ENCODE measurements at regions not wholly inside any gene's neighbourhood (a gene's known extent, or its start where the extent isn't known, plus 50 kb on each side); places are given as distances from the start of the nearest gene placed in this dataset.

DNA sequence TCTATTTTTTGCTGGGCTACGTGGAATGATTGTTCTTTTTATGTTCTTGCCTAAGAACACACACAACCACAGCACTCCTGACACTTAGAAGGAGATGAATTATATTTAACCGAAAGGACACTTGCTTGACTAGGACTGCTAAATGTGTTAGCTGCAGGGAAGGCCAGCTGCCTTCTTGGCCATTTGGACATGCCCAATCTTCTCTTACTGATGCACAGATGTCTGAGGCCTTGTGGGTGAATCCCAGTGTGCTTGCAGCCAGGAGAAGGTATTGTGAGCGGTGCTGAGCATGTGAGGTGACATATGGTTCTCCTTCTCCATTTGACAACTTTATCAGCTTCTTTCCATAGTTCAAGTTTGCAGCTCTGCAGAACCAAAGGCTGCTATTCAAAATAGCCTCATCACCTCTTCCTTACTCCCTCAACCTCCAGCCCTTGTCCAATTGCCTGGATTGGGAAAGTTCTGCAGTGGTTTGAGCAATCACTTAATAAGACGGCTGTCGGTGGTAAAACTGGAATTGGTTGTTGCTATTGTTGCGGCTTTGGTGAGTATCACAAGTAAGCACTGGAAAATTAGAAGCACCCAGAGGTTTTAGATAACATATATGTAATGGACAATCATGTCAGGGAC lies 1113.3 kb downstream of the TSN start:
- no peak for DNase-seq (ENCODE audit: low read depth in 4 of 4, low spot score in 3 of 4)

DNA sequence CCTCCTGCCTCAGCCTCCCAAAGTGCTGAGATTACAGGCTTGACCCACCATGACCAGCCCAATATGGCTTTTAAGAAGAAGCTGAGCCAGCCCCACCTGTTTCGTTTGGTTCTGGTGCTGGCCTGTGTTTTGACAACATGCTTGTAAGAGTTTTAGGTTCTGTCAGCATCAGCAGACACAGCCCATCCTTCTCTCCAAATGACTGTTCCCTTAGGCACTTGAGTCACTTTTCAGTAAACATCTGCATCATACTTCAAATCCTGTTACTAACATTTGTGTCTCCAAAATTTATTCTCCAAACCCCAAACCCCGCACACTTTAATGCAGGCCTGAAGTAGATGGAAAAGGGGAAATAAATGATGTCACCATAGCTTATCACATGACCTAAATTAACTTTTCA lies 1118.5 kb downstream of the TSN start:
- no peak for DNase-seq (ENCODE audit: low read depth in 4 of 4, low spot score in 3 of 4)

DNA sequence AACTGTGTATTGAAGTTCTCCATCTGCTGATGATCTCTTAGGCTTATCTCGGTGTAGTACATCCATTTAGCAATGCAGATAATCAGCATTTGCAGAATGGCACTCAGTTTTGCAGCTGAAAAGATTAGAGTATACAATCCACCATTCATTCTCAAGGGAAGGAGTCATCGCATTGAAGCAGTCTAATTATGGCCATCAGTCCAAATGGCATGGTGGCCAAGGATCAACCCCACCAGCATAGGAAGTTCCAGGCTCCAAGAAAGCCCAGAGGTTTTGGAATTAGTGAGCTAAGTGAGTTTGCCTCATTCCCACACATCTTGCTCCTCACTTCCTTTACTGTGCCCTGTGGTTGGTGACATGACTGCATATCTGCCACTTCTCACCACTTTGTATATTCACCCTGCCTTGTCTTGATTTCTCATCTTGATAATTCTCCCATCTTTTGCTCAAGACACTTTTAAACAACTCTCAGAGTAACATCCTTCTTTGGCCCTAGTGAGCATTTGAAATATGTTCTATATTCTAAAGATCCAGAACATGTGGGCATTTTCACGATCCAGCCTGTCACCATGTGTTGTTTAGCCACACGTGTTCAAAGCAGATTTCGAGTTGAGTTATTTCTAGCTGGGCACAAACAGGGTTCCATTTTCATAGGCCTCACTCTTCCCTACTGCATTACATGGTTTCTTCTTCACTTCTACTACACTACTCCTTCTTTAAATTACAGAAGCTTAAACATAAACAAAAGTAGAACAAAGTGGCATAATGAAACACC lies 1119.8 kb downstream of the TSN start:
- no peak for DNase-seq (ENCODE audit: low read depth in 4 of 4, low spot score in 3 of 4)

- no peak for DNase-seq (ENCODE audit: low read depth in 4 of 4, low spot score in 3 of 4)
Measured at GRCh38 chr2:122883849-122884248, 1128.4 kb downstream of the TSN start.

DNA sequence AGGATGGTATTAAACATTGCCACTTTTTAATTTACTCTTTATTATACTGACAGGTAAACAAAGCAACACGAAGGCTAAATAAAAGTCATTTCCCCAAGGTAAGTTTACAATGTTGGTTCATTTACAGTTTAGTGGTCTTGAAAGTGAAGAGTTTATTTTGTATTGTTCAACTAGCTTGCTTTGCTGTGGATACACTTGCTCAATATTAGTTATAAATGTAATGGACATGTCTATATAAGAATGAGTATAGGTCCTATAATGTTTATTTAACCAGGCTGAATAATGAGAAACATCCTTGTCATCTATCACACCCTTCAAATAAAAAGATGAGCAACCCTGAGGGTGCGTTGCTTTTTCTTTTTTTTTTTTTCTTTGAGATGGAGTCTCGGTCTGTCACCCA lies 1129.4 kb downstream of the TSN start:
- no peak for DNase-seq (ENCODE audit: low read depth in 4 of 4, low spot score in 3 of 4)

- DNase-seq (ENCODE audit: low read depth in 4 of 4, low spot score in 3 of 4) = no peak
Measured at GRCh38 chr2:122885436-122885835, 1130.0 kb downstream of the TSN start.

GRCh38 chr2:122886479-122887145 lies 1131.2 kb downstream of the TSN start:
- no peak for DNase-seq (ENCODE audit: low read depth in 4 of 4, low spot score in 3 of 4)

DNA sequence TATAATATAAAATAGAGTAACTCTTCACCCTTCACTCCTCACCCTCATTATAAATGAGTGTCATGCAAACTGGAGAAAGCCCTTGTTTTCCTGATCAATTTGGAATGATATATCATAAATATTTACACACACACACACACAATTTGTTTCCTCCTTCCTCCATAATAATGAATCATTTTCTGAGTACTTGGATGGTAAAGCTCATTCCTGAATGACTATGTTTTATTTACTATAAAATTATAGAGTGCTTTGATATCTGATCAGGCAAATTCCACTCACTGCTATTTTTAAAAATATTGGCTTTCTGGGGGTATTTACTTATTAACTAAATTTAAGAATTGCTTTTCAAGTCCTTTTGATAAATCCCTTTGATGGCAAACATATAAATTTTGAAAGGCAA lies 1125.5 kb upstream of the CNTNAP5 start:
- no peak for DNase-seq (ENCODE audit: low read depth in 4 of 4, low spot score in 3 of 4)

- no peak for DNase-seq (ENCODE audit: low read depth in 4 of 4, low spot score in 3 of 4)
Measured at GRCh38 chr2:122905431-122905830, 1119.7 kb upstream of the CNTNAP5 start.

DNA sequence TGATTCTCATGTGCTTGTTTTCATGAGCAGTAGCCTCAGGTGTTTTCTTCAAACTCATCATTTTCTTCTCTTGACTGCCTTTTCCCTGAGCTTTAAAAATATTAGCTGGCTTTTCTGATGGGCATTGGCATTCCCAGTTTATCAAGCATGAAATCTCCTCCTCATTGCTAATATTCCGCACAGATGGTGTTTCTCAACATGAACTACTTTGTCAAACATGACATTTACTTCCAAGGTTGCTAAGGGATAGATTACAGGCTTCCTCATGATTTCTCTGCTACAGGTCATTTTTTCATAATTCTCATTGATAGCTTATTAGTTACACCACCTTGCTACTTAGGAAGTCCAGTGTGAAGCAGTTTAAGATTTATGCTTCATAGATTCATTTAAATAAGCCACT lies 1116.9 kb upstream of the CNTNAP5 start:
- no peak for DNase-seq (ENCODE audit: low read depth in 4 of 4, low spot score in 3 of 4)

DNA sequence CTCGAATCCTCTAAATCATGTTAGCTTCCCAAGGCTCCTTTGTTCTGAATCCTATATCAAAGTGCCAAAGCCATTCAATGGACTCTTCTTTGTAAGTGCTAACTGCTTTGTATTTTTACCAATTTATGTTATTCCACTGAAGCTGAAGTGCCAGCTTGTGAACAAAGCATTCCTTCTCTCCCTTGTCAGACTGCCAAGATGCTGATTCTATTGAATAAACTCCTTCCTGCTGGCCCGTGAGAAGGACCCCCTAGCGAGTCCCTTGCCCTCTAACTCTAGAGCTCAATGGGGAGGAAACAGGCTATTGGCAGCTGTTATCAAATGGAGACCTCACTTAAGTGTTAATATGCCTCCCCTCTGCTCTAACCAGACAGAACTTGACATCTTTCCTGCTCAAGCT lies 1097.9 kb upstream of the CNTNAP5 start:
- DNase-seq (ENCODE audit: low read depth in 4 of 4, low spot score in 3 of 4) = no peak

GRCh38 chr2:122927710-122928557 lies 1097.2 kb upstream of the CNTNAP5 start:
- DNase-seq (ENCODE audit: low read depth in 4 of 4, low spot score in 3 of 4) = no peak

DNA sequence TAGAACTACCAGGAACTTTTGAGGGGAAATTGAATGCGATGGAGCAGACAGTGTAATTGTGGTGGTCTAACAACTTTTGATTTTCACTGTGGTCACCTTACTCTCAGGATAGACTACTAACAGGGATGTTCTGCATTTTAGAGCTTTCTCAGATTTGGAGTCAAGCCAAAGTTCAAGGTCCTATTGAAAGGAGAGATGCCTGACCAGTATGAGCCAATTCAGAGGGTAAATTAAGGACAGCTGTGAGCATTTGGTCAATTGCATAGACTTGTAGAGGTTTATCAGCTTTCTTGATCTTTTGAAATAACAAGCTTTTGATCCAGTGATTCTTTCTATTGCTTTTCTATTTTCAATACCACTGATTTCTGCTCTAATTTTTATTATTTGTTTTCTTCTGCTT lies 1095.7 kb upstream of the CNTNAP5 start:
- DNase-seq (ENCODE audit: low read depth in 4 of 4, low spot score in 3 of 4) = no peak

- no peak for DNase-seq (ENCODE audit: low read depth in 4 of 4, low spot score in 3 of 4)
Measured at GRCh38 chr2:122935506-122935905, 1089.6 kb upstream of the CNTNAP5 start.

DNA sequence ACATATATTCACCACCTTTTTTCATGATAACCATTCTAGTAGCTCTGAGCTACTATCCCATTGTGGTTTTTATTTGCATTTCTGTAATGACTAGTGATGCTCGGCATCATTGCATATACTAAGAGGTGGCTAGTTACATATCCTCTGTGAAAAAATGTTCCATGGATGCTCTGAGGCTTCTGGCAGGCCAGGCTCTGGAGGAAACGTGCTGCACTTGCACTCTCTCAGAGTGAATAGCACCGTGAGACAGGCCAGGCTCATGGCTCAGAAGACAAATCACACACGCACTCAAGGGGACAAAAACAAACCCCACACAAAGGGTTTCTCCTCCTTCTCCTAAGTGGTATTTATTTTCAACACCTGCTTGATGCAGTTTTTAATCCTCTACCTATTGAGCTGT lies 1085.3 kb upstream of the CNTNAP5 start:
- DNase-seq (ENCODE audit: low read depth in 4 of 4, low spot score in 3 of 4) = no peak

GRCh38 chr2:122949523-122949922 lies 1075.6 kb upstream of the CNTNAP5 start:
- no peak for DNase-seq (ENCODE audit: low read depth in 4 of 4, low spot score in 3 of 4)

DNA sequence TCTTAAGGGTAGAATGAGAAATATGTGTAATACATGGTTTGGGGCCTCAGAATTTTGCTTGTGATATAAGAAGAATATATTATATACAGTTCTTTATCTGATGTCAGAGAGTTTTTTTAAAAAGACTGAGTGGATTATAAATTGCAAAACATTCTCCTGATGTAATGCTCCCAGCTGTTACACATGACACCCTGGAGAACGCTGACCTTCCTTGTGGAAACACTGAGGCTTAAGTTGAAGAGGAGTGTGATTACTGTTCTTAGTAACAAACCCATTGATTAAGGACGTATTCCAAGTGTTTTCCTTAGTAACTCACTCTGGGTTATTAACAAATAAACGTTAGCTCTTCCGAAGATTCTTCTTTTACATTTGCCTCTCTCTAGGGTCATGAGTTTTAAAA lies 1069.3 kb upstream of the CNTNAP5 start:
- no peak for DNase-seq (ENCODE audit: low read depth in 4 of 4, low spot score in 3 of 4)

DNA sequence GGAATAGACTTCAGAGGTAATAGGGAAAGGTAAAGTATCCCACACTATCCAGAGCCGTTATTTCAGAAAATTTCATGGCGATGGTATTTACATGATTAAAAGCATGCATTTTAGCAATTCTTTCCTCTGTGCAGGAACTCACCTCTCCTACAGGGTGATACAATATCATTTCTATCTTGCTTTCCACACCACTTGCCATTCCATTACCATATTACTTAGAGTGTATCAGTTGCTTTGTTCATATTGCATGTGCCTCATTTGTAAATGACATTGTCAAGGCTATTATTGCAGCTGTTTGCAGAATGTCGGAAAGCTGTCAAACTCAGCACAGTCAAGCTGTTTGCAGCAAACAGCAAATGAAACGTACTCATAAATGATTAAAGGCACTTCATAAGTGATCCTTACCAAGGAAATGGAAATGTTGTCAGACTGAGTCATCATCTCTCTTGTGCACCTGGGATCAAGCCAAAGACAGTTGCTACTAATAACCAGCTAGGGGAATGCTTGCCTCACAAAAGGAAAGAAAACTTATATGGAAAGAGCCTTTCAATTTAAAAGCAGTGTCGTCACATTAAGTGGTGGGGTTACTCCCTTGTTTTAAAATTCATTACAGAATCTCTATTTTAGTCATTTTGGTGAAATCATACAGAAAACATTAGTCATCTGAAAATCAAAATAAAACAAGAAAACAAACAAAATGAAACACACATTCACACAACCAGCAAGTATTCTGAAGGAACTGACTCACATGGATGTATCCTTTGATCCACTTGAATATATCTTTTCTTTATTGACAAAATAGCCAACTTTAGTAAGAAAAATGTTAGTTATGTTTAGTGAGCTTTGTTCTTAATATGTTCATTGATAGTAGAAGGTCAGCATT lies 1064.1 kb upstream of the CNTNAP5 start:
- DNase-seq (ENCODE audit: low read depth in 4 of 4, low spot score in 3 of 4) = no peak

DNA sequence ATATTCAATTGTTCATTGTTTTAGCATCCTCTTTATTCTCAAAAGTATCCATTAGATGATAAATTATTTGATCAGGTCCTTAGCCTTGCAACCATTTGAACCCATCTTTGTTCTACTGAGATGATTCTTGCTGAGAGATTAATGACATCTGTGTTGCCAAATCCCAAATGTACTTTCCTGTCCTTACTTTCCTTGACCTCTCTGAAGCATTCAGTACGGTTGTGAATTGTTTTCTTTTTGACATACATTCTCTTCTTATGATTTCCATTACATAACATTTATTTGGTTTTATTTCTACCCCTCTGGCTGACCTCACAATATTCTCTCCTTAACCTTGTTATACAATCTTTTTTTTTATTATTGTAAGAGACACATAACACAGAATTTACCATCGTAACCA lies 1058.6 kb upstream of the CNTNAP5 start:
- DNase-seq (ENCODE audit: low read depth in 4 of 4, low spot score in 3 of 4) = no peak

GRCh38 chr2:122977580-122977979 lies 1047.5 kb upstream of the CNTNAP5 start:
- no peak for DNase-seq (ENCODE audit: low read depth in 4 of 4, low spot score in 3 of 4)
